Sigmoid colon (tissue), 6 donors: ENCODE measurements at regions not wholly inside any gene's neighbourhood (a gene's known extent, or its start where the extent isn't known, plus 50 kb on each side); places are given as distances from the start of the nearest gene placed in this dataset.
A peak's percentile ranks its signal among the peaks of the same experiment; 100 is the strongest.

ENCODE experiments used
- DNase-seq: peaks from one replicate; pipeline ENCODE4 v3.0.0-alpha.2; 2019
- H3K27ac ChIP-seq, 4 donors: fragments of 200-600 bp; sonication (generic); one replicate each; pipeline ENCODE4 v1.5.1; 2016 to 2019; ENCODE audit warnings: mild to moderate bottlenecking in 1 of 4
- H3K27me3 ChIP-seq, 3 donors: fragments of 200-600 bp; sonication (generic); one replicate each; pipeline ENCODE4 v1.5.1; 2019; ENCODE audit warnings: mild to moderate bottlenecking in 1 of 3
- H3K36me3 ChIP-seq, 4 donors: fragments of 200-600 bp; sonication (generic); one replicate each; pipeline ENCODE4 v1.5.1; 2016 to 2019
- H3K4me1 ChIP-seq, 4 donors: fragments of 200-600 bp; sonication (generic); one replicate each; pipeline ENCODE4 v1.5.1; 2017 to 2019
- H3K4me3 ChIP-seq, 4 donors: fragments of 200-600 bp; sonication (generic); one replicate each; pipeline ENCODE4 v1.5.1; 2017 to 2019; ENCODE audit warnings: mild to moderate bottlenecking in 2 of 4, moderate library complexity in 1 of 4
- H3K9me3 ChIP-seq, 4 donors: fragments of 200-600 bp in 3 of 4; sonication (generic) in 3 of 4; one replicate each; pipeline versions ENCODE4 v1.5.1 to v1.6.1; 2013 to 2019
- CTCF ChIP-seq, 4 experiments: fragments of 450-650 bp in 3 of 4; fragments of 200-600 bp in 1 of 4; IDR thresholded peaks; one replicate each; pipeline ENCODE4 v1.5.1; 2016 to 2019; ENCODE audit warnings: antibody characterized with exemption in 4 of 4, mild to moderate bottlenecking in 3 of 4, moderate library complexity in 2 of 4
- EP300 ChIP-seq, 4 donors: sonication (generic); formaldehyde crosslinking; IDR thresholded peaks; one replicate each; pipeline ENCODE4 v1.6.1; 2017; ENCODE audit warnings: antibody characterized with exemption in 4 of 4
- POLR2A ChIP-seq, 2 donors: fragments of 450-650 bp; IDR thresholded peaks; one replicate each; pipeline ENCODE4 v1.6.1; 2016; ENCODE audit warnings: antibody characterized with exemption in 2 of 2, mild to moderate bottlenecking in 2 of 2, moderate library complexity in 2 of 2
- POLR2AphosphoS5 ChIP-seq, 4 donors: sonication (generic); formaldehyde crosslinking; IDR thresholded peaks; one replicate each; pipeline ENCODE4 v1.6.1; 2017; ENCODE audit warnings: antibody characterized with exemption in 4 of 4
- WGBS, 2 donors: extraction: QIAGEN DNeasy Blood & Tissue Kit; methylation state at CpG; one replicate each; pipeline ENCODE4 v1.1.7; 2013; 5-methylcytosine and 5-hydroxymethylcytosine counted together
- intact Hi-C: fragments of 100-400 bp; cut with DNase I; formaldehyde crosslinking; loops from one replicate; pipeline ENCODE4 v1.15.1; 2023
- donor health status: healthy with polysubstance abuse.
- donor health status: healthy.

GRCh38 chr13:44822291-44822690 is 167.0 kb downstream of the NUFIP1 start:
- no peaks in the 10 kb centered on the region for H3K27me3 ChIP-seq
- intact Hi-C loops = no loop called here
- DNase-seq = no peak
- peak overlapping the region in 3 of 4 donors; percentile 55 to 72 (median 57) for H3K27ac ChIP-seq
- peaks cover 0 to 5% (median 0%) of the 10 kb centered on the region in 4 donors for H3K4me1 ChIP-seq
- H3K4me3 ChIP-seq = no peak overlapping the region
- no peaks in the 10 kb centered on the region for H3K36me3 ChIP-seq
- TF ChIP-seq POLR2AphosphoS5 (IDR thresholded peaks at IDR 0.05) (no peak), CTCF (IDR thresholded peaks at IDR 0.05) (no peak), POLR2A (IDR thresholded peaks at IDR 0.05) (no peak), EP300 (IDR thresholded peaks at IDR 0.05) (no peak)
- H3K9me3 ChIP-seq = no peaks in the 10 kb centered on the region
- 89 to 90% methylated on average over 12 of the region's 12 CpGs for WGBS, 2 donors

GRCh38 chr13:44819772-44820171 is 169.5 kb downstream of the NUFIP1 start:
- TF ChIP-seq POLR2AphosphoS5 (IDR thresholded peaks at IDR 0.05) (no peak), EP300 (IDR thresholded peaks at IDR 0.05) (no peak), CTCF (IDR thresholded peaks at IDR 0.05) (no peak), POLR2A (IDR thresholded peaks at IDR 0.05) (no peak)
- no peaks in the 10 kb centered on the region for H3K27me3 ChIP-seq
- no peaks in the 10 kb centered on the region for H3K36me3 ChIP-seq
- H3K4me3 ChIP-seq = no peak overlapping the region
- DNase-seq = no peak
- WGBS, 2 donors = 82 to 91% methylated on average over 6 of the region's 6 CpGs
- no peak overlapping the region for H3K27ac ChIP-seq
- no peaks in the 10 kb centered on the region for H3K9me3 ChIP-seq
- H3K4me1 ChIP-seq = peaks cover 0 to 5% (median 0%) of the 10 kb centered on the region in 4 donors
- intact Hi-C loops = no loop called here

GRCh38 chr13:44819245-44819644 is 170.0 kb downstream of the NUFIP1 start:
- H3K27ac ChIP-seq = no peak overlapping the region
- H3K36me3 ChIP-seq = no peaks in the 10 kb centered on the region
- no peaks in the 10 kb centered on the region for H3K27me3 ChIP-seq
- H3K4me1 ChIP-seq = peaks cover 0 to 5% (median 0%) of the 10 kb centered on the region in 4 donors
- no peak for DNase-seq
- no peaks in the 10 kb centered on the region for H3K9me3 ChIP-seq
- intact Hi-C loops = no loop called here
- WGBS, 2 donors = 80 to 85% methylated on average over 3 of the region's 3 CpGs
- no peak overlapping the region for H3K4me3 ChIP-seq
- TF ChIP-seq POLR2AphosphoS5 (IDR thresholded peaks at IDR 0.05) (no peak), CTCF (IDR thresholded peaks at IDR 0.05) (no peak)

GRCh38 chr13:44818428-44818827 is 170.8 kb downstream of the NUFIP1 start:
- peaks cover 0 to 5% (median 0%) of the 10 kb centered on the region in 4 donors for H3K4me1 ChIP-seq

More at GRCh38 chr13:44818428-44818827, 170.8 kb downstream of the NUFIP1 start:
- no peak for DNase-seq
- Histone ChIP-seq H3K27ac (no peak overlapping the region), H3K4me3 (no peak overlapping the region), H3K27me3 (no peaks in the 10 kb centered on the region), H3K9me3 (no peaks in the 10 kb centered on the region), H3K36me3 (no peaks in the 10 kb centered on the region)
- intact Hi-C loops = no loop called here
- no peak for TF ChIP-seq POLR2AphosphoS5 (IDR thresholded peaks at IDR 0.05)
- TF ChIP-seq CTCF (IDR thresholded peaks at IDR 0.05) = no peak
- no peak for TF ChIP-seq EP300 (IDR thresholded peaks at IDR 0.05)
- TF ChIP-seq POLR2A (IDR thresholded peaks at IDR 0.05) = no peak
- 77 to 83% methylated on average over 6 of the region's 6 CpGs for WGBS, 2 donors
